ENCODE measurements at regions not wholly inside any gene's neighbourhood (a gene's known extent, or its start where the extent isn't known, plus 50 kb on each side); places are given as distances from the start of the nearest gene placed in this dataset.

DNA sequence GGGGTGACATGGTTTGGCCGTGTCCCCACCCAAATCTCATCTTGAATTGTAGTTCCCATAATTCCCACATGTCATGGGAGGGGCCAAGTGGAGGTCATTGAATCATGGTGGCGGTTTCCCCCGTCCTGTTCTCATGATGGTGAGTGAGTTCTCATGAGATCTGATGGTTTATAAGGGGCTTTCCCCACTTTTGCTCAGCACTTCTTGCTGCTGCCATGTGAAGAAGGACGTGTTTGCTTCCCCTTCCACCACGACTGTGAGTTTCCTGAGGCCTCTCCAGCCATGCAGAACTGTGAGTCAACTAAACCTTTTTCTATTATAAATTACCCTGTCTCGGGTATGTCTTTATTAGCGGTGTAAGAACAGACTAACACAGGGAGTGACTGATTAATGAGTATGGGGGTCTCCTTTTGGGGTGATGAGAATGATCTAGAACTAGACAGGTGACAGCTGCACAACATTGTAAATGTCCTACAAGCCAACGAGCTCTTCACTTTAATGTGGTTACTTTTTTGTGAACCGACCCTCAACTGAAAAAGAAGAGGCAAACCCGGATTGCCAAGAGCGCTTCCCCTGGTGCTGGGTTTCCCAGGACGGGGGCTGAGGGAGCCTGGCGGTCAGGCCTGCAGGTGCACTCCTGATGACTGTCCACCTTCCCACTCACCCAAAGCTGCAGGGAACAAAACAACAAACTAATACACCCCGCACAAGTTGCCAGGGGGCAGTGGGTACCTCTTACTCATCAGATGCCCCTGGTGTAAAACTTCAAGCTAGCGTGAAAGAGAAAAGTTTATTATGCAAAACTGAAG is 90.1 kb downstream of the NCOR2 start:
- no peaks in the 10 kb centered on the region for H3K79me2 ChIP-seq (ENCODE audit: control insufficient read depth, insufficient read depth, low read length)

DNA sequence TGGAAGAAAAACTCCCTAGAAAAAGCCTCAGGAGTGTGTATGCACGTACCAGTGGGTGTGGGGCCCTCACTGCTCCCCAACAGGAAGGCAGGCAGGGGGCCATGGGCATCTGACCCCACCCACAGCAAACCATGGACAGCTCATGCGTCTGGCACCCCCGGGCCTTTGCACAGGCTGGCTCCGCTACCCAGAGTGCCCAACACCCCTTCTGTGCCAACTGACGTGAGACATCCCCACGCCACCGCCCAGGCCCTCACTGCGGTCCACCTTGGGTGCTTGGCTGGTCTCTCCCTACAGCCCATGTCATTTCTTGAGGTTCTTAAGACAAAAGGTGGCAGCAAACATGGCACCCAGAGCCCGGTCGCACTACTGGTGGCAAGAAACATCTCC is 91.4 kb downstream of the NCOR2 start:
- Histone ChIP-seq H3K79me2 (ENCODE audit: control insufficient read depth, insufficient read depth, low read length) (no peaks in the 10 kb centered on the region), H3K36me3 (ENCODE audit: control insufficient read depth, insufficient read depth, low read length) (peaks cover 8% of the 10 kb centered on the region), H4K20me1 (ENCODE audit: control insufficient read depth, extremely low read depth, insufficient read depth, low read length) (no peaks in the 10 kb centered on the region), H3K4me3 (replicated peaks in 1 of 4; ENCODE audit: control extremely low read depth in 1 of 4, insufficient read depth in 1 of 4, low read depth in 3 of 4, low read length in 4 of 4) (no peak overlapping the region), H3K4me2 (ENCODE audit: extremely low read depth, insufficient read depth, low read length) (no peak overlapping the region), H3K27ac (ENCODE audit: insufficient read depth, low read length) (no peak overlapping the region), H3K27me3 (ENCODE audit: control insufficient read depth, insufficient read depth, low read length) (no peaks in the 10 kb centered on the region), H3K9ac (ENCODE audit: insufficient read depth, low read length) (no peak overlapping the region), H3K4me1 (ENCODE audit: control insufficient read depth, extremely low read depth, insufficient read depth, low read length) (peaks cover 5% of the 10 kb centered on the region), H2AFZ (ENCODE audit: low read length) (no peak overlapping the region), H3K9me3 (ENCODE audit: control insufficient read depth, insufficient read depth, low read depth, low read length) (peaks cover 3% of the 10 kb centered on the region)
- TF ChIP-seq, protein P1, sequence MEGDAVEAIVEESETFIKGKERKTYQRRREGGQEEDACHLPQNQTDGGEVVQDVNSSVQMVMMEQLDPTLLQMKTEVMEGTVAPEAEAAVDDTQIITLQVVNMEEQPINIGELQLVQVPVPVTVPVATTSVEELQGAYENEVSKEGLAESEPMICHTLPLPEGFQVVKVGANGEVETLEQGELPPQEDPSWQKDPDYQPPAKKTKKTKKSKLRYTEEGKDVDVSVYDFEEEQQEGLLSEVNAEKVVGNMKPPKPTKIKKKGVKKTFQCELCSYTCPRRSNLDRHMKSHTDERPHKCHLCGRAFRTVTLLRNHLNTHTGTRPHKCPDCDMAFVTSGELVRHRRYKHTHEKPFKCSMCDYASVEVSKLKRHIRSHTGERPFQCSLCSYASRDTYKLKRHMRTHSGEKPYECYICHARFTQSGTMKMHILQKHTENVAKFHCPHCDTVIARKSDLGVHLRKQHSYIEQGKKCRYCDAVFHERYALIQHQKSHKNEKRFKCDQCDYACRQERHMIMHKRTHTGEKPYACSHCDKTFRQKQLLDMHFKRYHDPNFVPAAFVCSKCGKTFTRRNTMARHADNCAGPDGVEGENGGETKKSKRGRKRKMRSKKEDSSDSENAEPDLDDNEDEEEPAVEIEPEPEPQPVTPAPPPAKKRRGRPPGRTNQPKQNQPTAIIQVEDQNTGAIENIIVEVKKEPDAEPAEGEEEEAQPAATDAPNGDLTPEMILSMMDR (conservative IDR thresholded peaks at IDR 0.05 in 1 of 2, IDR thresholded peaks at IDR 0.05 in 1 of 2; ENCODE audit: low read depth in 1 of 2, low read length in 2 of 2), result no peak
- no peak for TF ChIP-seq EZH2 (IDR thresholded peaks at IDR 0.05; ENCODE audit: low read length, missing control alignments)
- DNase-seq (ENCODE audit: low read depth in 2 of 2), result no peak

More for the DNA sequence above, 90.1 kb downstream of the NCOR2 start:
- TF ChIP-seq, protein P1 (conservative IDR thresholded peaks at IDR 0.05 in 1 of 2, IDR thresholded peaks at IDR 0.05 in 1 of 2; ENCODE audit: low read depth in 1 of 2, low read length in 2 of 2), result no peak
- TF ChIP-seq EZH2 (IDR thresholded peaks at IDR 0.05; ENCODE audit: low read length, missing control alignments), result no peak
- H3K9ac ChIP-seq (ENCODE audit: insufficient read depth, low read length), result no peak overlapping the region
- H3K27ac ChIP-seq (ENCODE audit: insufficient read depth, low read length), result no peak overlapping the region
- no peak overlapping the region for H2AFZ ChIP-seq (ENCODE audit: low read length)
- DNase-seq (ENCODE audit: low read depth in 2 of 2), result no peak
- peaks cover 7% of the 10 kb centered on the region for H3K4me1 ChIP-seq (ENCODE audit: control insufficient read depth, extremely low read depth, insufficient read depth, low read length)
- H3K9me3 ChIP-seq (ENCODE audit: control insufficient read depth, insufficient read depth, low read depth, low read length), result peaks cover 3% of the 10 kb centered on the region
- H3K4me3 ChIP-seq (replicated peaks in 1 of 4; ENCODE audit: control extremely low read depth in 1 of 4, insufficient read depth in 1 of 4, low read depth in 3 of 4, low read length in 4 of 4), result no peak overlapping the region
- H3K27me3 ChIP-seq (ENCODE audit: control insufficient read depth, insufficient read depth, low read length), result no peaks in the 10 kb centered on the region
- peaks cover 6% of the 10 kb centered on the region for H3K36me3 ChIP-seq (ENCODE audit: control insufficient read depth, insufficient read depth, low read length)
- H3K4me2 ChIP-seq (ENCODE audit: extremely low read depth, insufficient read depth, low read length), result no peak overlapping the region
- H4K20me1 ChIP-seq (ENCODE audit: control insufficient read depth, extremely low read depth, insufficient read depth, low read length), result no peaks in the 10 kb centered on the region

DNA sequence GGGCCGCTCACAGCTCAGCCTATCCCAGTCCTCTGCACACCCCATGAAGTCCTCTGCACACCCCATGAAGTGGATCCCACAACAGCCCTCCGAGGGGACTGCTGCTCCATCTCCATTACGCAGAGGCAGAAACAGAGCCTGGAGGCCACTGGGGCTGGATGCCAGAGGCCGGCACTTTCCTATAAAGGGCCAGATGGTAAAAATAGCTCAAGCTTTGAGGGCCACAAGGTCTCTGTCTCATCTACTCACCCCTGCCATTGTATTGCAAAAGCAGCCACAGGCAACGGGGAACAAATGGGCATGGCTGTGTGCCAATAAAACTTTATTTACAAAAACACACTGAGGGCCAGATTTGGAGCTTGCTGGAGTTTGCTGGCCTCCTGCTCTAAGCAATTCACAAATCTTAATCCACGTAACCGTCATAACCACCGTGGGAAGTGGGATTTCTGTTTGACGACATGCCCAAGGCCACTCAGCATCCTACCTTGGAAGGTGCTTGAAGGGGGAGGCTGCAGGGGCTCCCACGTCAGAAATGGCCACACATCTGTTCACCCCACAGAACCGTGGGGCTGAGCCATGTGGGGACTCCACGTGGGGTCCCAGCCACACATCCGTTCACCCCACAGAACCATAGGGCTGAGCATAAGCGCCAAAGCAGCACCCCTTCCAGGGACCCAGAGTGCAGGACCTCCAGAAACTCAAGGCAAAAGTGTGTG is 92.0 kb downstream of the NCOR2 start:
- Histone ChIP-seq H3K36me3 (ENCODE audit: control insufficient read depth, insufficient read depth, low read length) (peaks cover 11% of the 10 kb centered on the region), H4K20me1 (ENCODE audit: control insufficient read depth, extremely low read depth, insufficient read depth, low read length) (no peaks in the 10 kb centered on the region), H3K27me3 (ENCODE audit: control insufficient read depth, insufficient read depth, low read length) (no peaks in the 10 kb centered on the region), H3K4me2 (ENCODE audit: extremely low read depth, insufficient read depth, low read length) (no peak overlapping the region), H3K9ac (ENCODE audit: insufficient read depth, low read length) (no peak overlapping the region), H3K9me3 (ENCODE audit: control insufficient read depth, insufficient read depth, low read depth, low read length) (peaks cover 3% of the 10 kb centered on the region), H3K27ac (ENCODE audit: insufficient read depth, low read length) (no peak overlapping the region), H3K79me2 (ENCODE audit: control insufficient read depth, insufficient read depth, low read length) (no peaks in the 10 kb centered on the region), H3K4me1 (ENCODE audit: control insufficient read depth, extremely low read depth, insufficient read depth, low read length) (peaks cover 5% of the 10 kb centered on the region), H3K4me3 (replicated peaks in 1 of 4; ENCODE audit: control extremely low read depth in 1 of 4, insufficient read depth in 1 of 4, low read depth in 3 of 4, low read length in 4 of 4) (no peak overlapping the region), H2AFZ (ENCODE audit: low read length) (no peak overlapping the region)
- no peak for DNase-seq (ENCODE audit: low read depth in 2 of 2)
- TF ChIP-seq EZH2 (IDR thresholded peaks at IDR 0.05; ENCODE audit: low read length, missing control alignments), result no peak
- TF ChIP-seq, protein P1 (conservative IDR thresholded peaks at IDR 0.05 in 1 of 2, IDR thresholded peaks at IDR 0.05 in 1 of 2; ENCODE audit: low read depth in 1 of 2, low read length in 2 of 2), result no peak

All from fibroblast of lung (primary cell).